ENCODE measurements at regions not wholly inside any gene's neighbourhood (a gene's known extent, or its start where the extent isn't known, plus 50 kb on each side); places are given as distances from the start of the nearest gene placed in this dataset.

- Histone ChIP-seq H2BK15ac (ENCODE audit: low read length) (no peak overlapping the region), H3K79me2 (ENCODE audit: control insufficient read depth in 1 of 2, insufficient read depth in 2 of 2, low read length in 2 of 2) (no peaks in the 10 kb centered on the region; a peak in 1 of 4 replicates), H2BK12ac (ENCODE audit: low read depth, low read length) (no peak overlapping the region), H4K5ac (ENCODE audit: insufficient read length, low read depth, low read length) (no peak overlapping the region), H4K91ac (replicated peaks; ENCODE audit: insufficient read length, low read length) (no peak overlapping the region), H3K14ac (ENCODE audit: insufficient read length) (no peak overlapping the region), H3K4ac (replicated peaks; ENCODE audit: insufficient read length, low read depth, low read length) (no peak overlapping the region), H2BK120ac (replicated peaks; ENCODE audit: low read depth, low read length) (no peak overlapping the region), H3K27ac (ENCODE audit: low read depth, low read length) (no peak overlapping the region), H3K56ac (replicated peaks; ENCODE audit: insufficient read length, low read depth, low read length) (no peak overlapping the region), H3K79me1 (ENCODE audit: low read depth, low read length) (no peaks in the 10 kb centered on the region), H3K18ac (ENCODE audit: extremely low read depth, low read length) (no peak overlapping the region), H3K9me3 (ENCODE audit: insufficient read depth in 2 of 2, low read depth in 1 of 2, low read length in 1 of 2) (no peaks in the 10 kb centered on the region), H3K4me2 (ENCODE audit: insufficient read depth in 1 of 2, low read depth in 2 of 2, low read length in 2 of 2) (no peak overlapping the region), H4K8ac (ENCODE audit: extremely low read depth, insufficient read depth, low read length) (no peak overlapping the region; the same call in 1 of the 2 replicates), H3K27me3 (replicated peaks in 1 of 4; ENCODE audit: control insufficient read depth in 3 of 4, extremely low read depth in 1 of 4, insufficient read depth in 3 of 4, low read length in 3 of 4) (no peaks in the 10 kb centered on the region), H2BK5ac (ENCODE audit: low read depth, low read length) (no peak overlapping the region), H3K4me3 (ENCODE audit: extremely low read depth in 1 of 4, insufficient read depth in 2 of 4, low read depth in 3 of 4, low read length in 4 of 4) (no peak overlapping the region), H3K23me2 (ENCODE audit: low read depth, low read length) (no peaks in the 10 kb centered on the region), H2BK20ac (ENCODE audit: low read length) (no peak overlapping the region), H3K36me3 (ENCODE audit: control insufficient read depth in 2 of 4, insufficient read depth in 4 of 4, low read length in 3 of 4) (no peaks in the 10 kb centered on the region), H3K23ac (ENCODE audit: insufficient read length) (no peak overlapping the region), H4K20me1 (replicated peaks in 1 of 2; ENCODE audit: control insufficient read depth in 1 of 2, insufficient read depth in 2 of 2, low read length in 2 of 2) (no peaks in the 10 kb centered on the region), H3K9ac (replicated peaks in 1 of 4; ENCODE audit: extremely low read depth in 1 of 4, low read depth in 3 of 4, low read length in 3 of 4) (no peak overlapping the region), H2AFZ (ENCODE audit: low read length) (no peak overlapping the region), H3K4me1 (replicated peaks in 1 of 4; ENCODE audit: control insufficient read depth in 3 of 4, insufficient read depth in 4 of 4, low read length in 3 of 4) (peaks cover 0 to 3% (median 2%) of the 10 kb centered on the region in 4 experiments; a peak in 2 of 7 replicates), H2AK5ac (ENCODE audit: low read depth, low read length) (no peak overlapping the region)
- ChIA-PET CTCF (ENCODE audit: partially characterized antibody) (interaction anchor here (2.8 kb wide), 1 partner anchor 48 kb away, joined by 9 read pairs; no protein-coding TSS in a partner anchor), POLR2A (ENCODE audit: partially characterized antibody) (interaction anchor here (1.6 kb wide), 1 partner anchor 11 kb away, joined by 5 read pairs; no protein-coding TSS in a partner anchor)
- WGBS, 2 experiments (ENCODE audit: extremely low coverage in 1 of 2, insufficient coverage in 1 of 2, insufficient read length in 1 of 2, insufficient replicate concordance in 2 of 2, low coverage in 1 of 2, low lambda C conversion rate in 2 of 2, missing lambda C conversion rate in 1 of 2) = 80% methylated on average over 16 of the region's 16 CpGs; no CpG with 5 or more reads in 1 of the 2 experiments
- TF ChIP-seq CHD1 (IDR thresholded peaks at IDR 0.05; ENCODE audit: low read depth, low read length) (no peak), YY1 (IDR thresholded peaks at IDR 0.05; ENCODE audit: low read depth, low read length) (no peak), JUND (IDR thresholded peaks at IDR 0.05; ENCODE audit: low read length) (no peak), PHF8 (conservative IDR thresholded peaks at IDR 0.05; ENCODE audit: low read depth, low read length) (no peak)
- FAIRE-seq = no peak
- DNase-seq (ENCODE audit: low read depth in 1 of 2, low spot score in 2 of 2) = no peak
Observed at GRCh38 chr2:763766-764525, 86.7 kb upstream of the TMEM18 start.
